GM20431 (cell line): ENCODE measurements at regions not wholly inside any gene's neighbourhood (a gene's known extent, or its start where the extent isn't known, plus 50 kb on each side); places are given as distances from the start of the nearest gene placed in this dataset.

Source experiments
- in situ Hi-C: fragments of 300-500 bp; cut with MseI, MboI; formaldehyde crosslinking; loops from one replicate; pipeline ENCODE4 v1.15.0; 2020; ENCODE audit warnings: low sequenced_read_pairs; ENCODE audit not compliant: unreplicated experiment

DNA sequence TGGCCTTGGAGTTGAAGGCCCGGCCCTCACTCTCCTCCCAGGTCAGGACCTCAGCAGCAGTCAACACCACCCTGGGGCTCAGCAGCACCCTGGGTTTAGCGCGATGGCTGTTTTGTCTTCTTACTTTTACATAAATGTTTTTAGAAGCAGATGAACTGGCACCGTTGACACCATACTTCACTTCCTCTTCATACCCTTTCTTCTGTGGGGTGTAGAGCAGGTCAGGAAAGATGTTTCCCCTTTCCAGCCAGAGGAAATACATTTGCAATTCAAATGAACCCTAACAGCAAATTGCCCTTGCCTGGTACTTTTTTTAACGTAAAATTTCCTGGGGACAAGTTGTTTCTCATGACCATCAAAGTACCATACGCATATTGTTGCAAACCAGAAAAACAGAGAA is 54.7 kb upstream of the SNX9 start:
- in situ Hi-C loops: no loop called here

DNA sequence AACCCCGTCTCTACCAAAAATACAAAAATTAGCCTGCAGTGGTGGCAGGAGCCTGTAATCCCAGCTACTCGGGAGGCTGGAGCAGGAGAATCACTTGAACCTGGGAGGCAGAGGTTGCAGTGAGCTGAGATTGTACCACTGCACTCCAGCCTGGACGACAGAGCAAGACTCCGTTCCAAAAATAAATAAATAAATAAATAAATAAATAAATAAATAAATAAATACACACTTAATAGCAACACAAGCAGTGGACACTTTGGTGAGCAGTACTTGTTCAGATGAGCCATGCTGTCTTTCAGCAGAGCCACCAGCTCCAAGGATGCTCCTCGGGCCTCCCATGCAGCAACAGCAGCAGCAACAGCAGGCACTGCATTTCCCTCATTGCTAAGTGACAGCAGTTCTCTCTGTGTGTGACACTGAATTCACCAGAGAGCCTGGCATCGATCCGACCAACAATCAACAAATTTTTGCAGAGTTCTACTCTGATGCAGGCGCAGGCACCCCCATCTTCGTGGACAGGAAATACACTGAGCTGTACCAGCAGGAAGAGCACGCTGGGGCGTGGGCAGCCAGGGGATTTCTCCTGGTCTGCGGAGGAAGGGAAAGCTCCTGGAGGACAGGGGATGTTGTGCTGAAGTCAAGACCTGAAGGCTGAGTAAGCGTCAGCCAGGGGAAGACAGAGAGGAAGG is 54.0 kb upstream of the SNX9 start:
- in situ Hi-C loops: no loop called here

DNA sequence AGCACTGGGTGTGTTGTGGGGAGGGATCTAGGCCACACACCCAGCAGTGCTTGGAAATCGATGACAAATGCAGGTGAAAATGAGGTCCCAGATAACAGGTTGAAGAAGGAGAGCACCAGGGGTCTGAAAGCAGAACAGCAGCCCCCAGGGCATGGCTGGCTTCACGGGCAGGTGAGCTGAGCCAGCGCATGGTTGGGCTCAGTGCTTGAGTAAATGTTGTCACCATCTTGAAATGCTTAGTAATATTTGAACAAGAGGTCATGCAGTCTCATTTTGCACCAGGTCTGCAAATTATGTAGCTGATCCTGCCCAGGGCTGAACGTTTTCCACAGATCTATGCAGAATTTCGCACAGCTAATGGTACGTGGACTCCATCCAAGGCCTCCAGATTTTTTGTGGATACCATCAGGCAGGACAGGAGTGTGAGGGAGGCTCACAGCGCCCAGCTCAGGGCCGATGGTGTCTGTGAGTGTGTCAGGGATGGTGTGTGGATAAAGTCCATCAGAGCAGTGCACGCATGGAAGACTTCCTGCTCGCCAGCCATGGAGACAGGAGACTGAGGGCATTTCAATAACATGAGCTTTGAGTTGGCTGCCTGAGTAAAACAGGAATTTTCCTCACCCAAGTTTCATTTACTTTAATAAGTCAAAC is 53.1 kb upstream of the SNX9 start:
- in situ Hi-C loops: no loop called here

DNA sequence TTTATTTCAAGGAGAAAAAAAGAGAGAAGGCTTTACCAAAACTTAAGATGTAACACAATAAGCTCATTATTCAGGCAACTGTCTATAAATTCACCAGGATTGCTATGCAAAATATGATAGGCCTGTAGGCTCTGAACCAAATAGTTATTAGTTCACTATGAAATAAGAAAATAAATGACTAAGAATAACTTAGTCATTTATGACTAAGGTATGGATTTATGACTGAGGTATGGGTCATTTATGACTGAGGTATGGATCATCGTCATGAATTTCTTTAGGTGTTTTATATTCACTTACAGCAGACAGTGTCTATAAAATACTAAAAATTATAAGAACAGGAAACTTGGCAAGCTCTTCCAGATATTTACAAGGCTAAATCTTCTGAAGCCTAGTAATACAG is 52.1 kb upstream of the SNX9 start:
- in situ Hi-C loops: no loop called here

DNA sequence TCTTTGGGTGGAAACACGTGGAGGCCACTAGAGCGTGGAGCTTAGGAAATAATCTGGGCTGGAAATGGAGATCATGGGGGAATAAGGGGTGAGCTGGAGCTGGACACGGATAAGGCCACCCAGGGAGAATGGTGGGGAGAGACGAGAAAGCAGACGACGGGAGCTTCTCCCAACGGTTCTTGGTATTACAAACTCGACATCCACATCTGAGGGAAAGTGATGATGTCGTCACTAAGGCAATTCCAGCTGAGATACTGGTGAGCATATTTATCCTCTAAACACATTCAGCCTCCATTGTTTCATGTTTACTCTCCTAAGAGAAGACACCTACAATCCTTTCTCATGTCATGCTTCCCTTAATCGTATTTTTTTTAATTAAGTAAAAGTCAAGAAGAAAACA is 50.2 kb upstream of the SNX9 start:
- in situ Hi-C loops: no loop called here
